Liver (tissue), 3 donors: ENCODE measurements at regions not wholly inside any gene's neighbourhood (a gene's known extent, or its start where the extent isn't known, plus 50 kb on each side); places are given as distances from the start of the nearest gene placed in this dataset.

Source experiments
- ATF3 ChIP-seq: IDR thresholded peaks from 2 replicates; pipeline ENCODE4 v1.6.1; 2016; ENCODE audit warnings: antibody characterized with exemption
- CTCF ChIP-seq: fragments of 150-350 bp; IDR thresholded peaks from 2 replicates; pipeline ENCODE4 v1.5.1; 2017; ENCODE audit warnings: improper control_type of control experiment, low read depth, low read length; ENCODE audit not compliant: missing input control
- GABPA ChIP-seq, 2 donors: IDR thresholded peaks in 1 of 2; conservative IDR thresholded peaks in 1 of 2; 2 replicates each; pipeline ENCODE4 v1.6.1; 2016; ENCODE audit warnings: antibody characterized with exemption in 2 of 2, mild to moderate bottlenecking in 1 of 2, moderate library complexity in 1 of 2
- MAX ChIP-seq: IDR thresholded peaks from 2 replicates; pipeline ENCODE4 v1.6.1; 2016; ENCODE audit warnings: antibody characterized with exemption
- YY1 ChIP-seq: IDR thresholded peaks from 2 replicates; pipeline ENCODE4 v1.6.1; 2016; ENCODE audit warnings: antibody characterized with exemption, mild to moderate bottlenecking
- donor health status: healthy.
- donor health status: healthy.

GRCh38 chr14:36424478-36425102 is 95.4 kb downstream of the NKX2-1 start:
- no peak for TF ChIP-seq CTCF
- TF ChIP-seq YY1, result no peak
- TF ChIP-seq ATF3, result no peak
- TF ChIP-seq GABPA (IDR thresholded peaks at IDR 0.05 in 1 of 2, conservative IDR thresholded peaks at IDR 0.05 in 1 of 2), result no peak
- TF ChIP-seq MAX, result no peak
